Ishikawa (cell line): ENCODE measurements at regions not wholly inside any gene's neighbourhood (a gene's known extent, or its start where the extent isn't known, plus 50 kb on each side); places are given as distances from the start of the nearest gene placed in this dataset.

Experiments used
- CEBPB ChIP-seq: IDR thresholded peaks from 2 replicates; pipeline ENCODE4 v1.6.1; 2012
- EGR1 ChIP-seq: IDR thresholded peaks from 2 replicates; pipeline ENCODE4 v1.6.1; 2012
- EP300 ChIP-seq: IDR thresholded peaks from 2 replicates; pipeline ENCODE4 v1.6.1; 2012; ENCODE audit warnings: borderline replicate concordance
- FOXM1 ChIP-seq: IDR thresholded peaks from 2 replicates; pipeline ENCODE4 v1.6.1; 2012; ENCODE audit warnings: low read depth, borderline replicate concordance
- NFIC ChIP-seq: IDR thresholded peaks from 2 replicates; pipeline ENCODE4 v1.6.1; 2012
- RAD21 ChIP-seq: IDR thresholded peaks from 2 replicates; pipeline ENCODE4 v1.6.1; 2012; ENCODE audit warnings: low read depth
- TAF1 ChIP-seq: IDR thresholded peaks from 2 replicates; pipeline ENCODE4 v1.6.1; 2012; ENCODE audit warnings: low read depth, mild to moderate bottlenecking
- TCF12 ChIP-seq: IDR thresholded peaks from 2 replicates; pipeline ENCODE4 v1.6.1; 2012; ENCODE audit warnings: low read depth
- TEAD4 ChIP-seq: IDR thresholded peaks from 2 replicates; pipeline ENCODE4 v1.6.1; 2012
- YY1 ChIP-seq: IDR thresholded peaks from 2 replicates; pipeline ENCODE4 v1.6.1; 2012; ENCODE audit warnings: low read depth
- ZBTB7A ChIP-seq: IDR thresholded peaks from 2 replicates; pipeline ENCODE4 v1.6.1; 2012; ENCODE audit warnings: low read depth
- TF ChIP-seq, protein P1 (sequence below): IDR thresholded peaks from 2 replicates; pipeline ENCODE4 v1.6.1; 2012; ENCODE audit warnings: low read depth, mild to moderate bottlenecking
- TF ChIP-seq, protein P2 (sequence below): IDR thresholded peaks from 2 replicates; pipeline ENCODE4 v1.6.1; 2012
- TF ChIP-seq, protein P3 (sequence below): IDR thresholded peaks from 2 replicates; pipeline ENCODE4 v1.6.1; 2012

DNA sequence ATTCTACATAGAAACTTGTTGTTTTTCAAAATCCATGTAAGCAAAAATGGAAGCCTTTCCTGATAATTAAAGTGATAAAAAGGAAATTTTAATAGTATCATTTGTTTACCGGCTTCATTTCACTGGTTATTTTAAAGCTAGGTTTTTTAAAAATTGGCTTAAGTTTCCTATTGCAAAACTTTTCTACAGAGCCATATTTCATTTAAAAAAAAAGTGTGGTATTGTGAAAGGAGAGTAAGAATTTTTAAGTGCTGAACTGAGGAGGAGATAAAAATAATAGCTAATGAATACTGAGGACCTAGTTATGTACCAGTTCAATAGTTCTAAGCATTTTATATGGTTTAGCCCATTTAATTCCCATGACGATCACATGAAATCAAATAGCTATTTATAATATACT, 172.2 kb upstream of the COL1A2 start:
- no peak for TF ChIP-seq TCF12
- TF ChIP-seq, protein P1, sequence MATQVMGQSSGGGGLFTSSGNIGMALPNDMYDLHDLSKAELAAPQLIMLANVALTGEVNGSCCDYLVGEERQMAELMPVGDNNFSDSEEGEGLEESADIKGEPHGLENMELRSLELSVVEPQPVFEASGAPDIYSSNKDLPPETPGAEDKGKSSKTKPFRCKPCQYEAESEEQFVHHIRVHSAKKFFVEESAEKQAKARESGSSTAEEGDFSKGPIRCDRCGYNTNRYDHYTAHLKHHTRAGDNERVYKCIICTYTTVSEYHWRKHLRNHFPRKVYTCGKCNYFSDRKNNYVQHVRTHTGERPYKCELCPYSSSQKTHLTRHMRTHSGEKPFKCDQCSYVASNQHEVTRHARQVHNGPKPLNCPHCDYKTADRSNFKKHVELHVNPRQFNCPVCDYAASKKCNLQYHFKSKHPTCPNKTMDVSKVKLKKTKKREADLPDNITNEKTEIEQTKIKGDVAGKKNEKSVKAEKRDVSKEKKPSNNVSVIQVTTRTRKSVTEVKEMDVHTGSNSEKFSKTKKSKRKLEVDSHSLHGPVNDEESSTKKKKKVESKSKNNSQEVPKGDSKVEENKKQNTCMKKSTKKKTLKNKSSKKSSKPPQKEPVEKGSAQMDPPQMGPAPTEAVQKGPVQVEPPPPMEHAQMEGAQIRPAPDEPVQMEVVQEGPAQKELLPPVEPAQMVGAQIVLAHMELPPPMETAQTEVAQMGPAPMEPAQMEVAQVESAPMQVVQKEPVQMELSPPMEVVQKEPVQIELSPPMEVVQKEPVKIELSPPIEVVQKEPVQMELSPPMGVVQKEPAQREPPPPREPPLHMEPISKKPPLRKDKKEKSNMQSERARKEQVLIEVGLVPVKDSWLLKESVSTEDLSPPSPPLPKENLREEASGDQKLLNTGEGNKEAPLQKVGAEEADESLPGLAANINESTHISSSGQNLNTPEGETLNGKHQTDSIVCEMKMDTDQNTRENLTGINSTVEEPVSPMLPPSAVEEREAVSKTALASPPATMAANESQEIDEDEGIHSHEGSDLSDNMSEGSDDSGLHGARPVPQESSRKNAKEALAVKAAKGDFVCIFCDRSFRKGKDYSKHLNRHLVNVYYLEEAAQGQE = no peak
- no peak for TF ChIP-seq RAD21
- TF ChIP-seq YY1 = no peak
- TF ChIP-seq TAF1 = no peak
- no peak for TF ChIP-seq FOXM1
- no peak for TF ChIP-seq EP300
- TF ChIP-seq CEBPB = no peak
- TF ChIP-seq, protein P2, sequence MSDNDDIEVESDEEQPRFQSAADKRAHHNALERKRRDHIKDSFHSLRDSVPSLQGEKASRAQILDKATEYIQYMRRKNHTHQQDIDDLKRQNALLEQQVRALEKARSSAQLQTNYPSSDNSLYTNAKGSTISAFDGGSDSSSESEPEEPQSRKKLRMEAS = no peak
- no peak for TF ChIP-seq ZBTB7A
- TF ChIP-seq EGR1 = no peak
- TF ChIP-seq, protein P3, sequence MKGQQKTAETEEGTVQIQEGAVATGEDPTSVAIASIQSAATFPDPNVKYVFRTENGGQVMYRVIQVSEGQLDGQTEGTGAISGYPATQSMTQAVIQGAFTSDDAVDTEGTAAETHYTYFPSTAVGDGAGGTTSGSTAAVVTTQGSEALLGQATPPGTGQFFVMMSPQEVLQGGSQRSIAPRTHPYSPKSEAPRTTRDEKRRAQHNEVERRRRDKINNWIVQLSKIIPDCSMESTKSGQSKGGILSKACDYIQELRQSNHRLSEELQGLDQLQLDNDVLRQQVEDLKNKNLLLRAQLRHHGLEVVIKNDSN = no peak
- TF ChIP-seq NFIC = no peak
- no peak for TF ChIP-seq TEAD4
